GM19023 (cell line): ENCODE measurements at regions not wholly inside any gene's neighbourhood (a gene's known extent, or its start where the extent isn't known, plus 50 kb on each side); places are given as distances from the start of the nearest gene placed in this dataset.
"Not testable (repeated sequence)": the region's sequence is repeated elsewhere in the genome, so short reads cannot be mapped to it uniquely, and the experiment has no call there.

ENCODE experiments used
- ATAC-seq: cut with Tn5 transposase; IDR thresholded peaks from one replicate; pipeline ENCODE4 v1.9.1; 2021; ENCODE audit warnings: mild to moderate bottlenecking, moderate library complexity; ENCODE audit not compliant: unreplicated experiment

DNA sequence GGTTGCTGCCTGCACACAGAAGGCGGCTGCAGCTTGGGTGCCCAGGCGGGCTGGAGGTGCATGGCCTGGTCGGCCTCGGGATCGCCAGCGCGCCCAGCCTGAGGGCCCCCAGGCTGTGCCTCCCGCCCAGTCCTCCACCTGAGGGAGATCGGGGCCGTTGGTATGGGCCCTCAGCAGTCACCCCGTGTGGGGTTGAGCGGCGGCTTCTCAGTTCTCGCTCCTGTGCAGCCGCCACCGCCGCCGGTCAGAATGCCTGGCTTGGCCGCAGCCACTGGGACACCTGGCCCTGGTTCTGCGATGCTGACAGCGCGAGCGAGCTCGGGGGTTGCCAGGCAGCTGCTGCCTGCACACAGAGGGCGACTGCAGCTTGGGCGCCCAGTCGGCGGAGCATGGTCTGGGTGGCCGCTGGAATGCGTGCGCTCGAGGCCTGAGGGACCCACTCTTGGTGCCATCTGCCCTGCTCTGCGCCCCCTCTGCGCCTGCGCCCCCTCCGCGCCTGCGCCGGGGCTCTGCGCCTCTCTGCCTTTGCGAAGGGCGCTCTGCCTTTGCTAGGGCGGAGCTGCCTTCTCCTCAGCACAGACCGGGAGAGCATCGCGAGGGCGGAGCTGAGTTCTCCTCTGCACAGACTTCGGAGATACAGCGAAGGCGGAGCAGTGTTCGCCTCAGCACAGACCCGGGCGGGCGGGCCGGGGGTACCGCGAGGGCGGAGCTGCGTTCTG is 84.6 kb upstream of the ZNG1F start:
- peak; percentile 100 for ATAC-seq

- ATAC-seq: peak; percentile 28
These were observed 83.9 kb upstream of the ZNG1F start for GRCh38 chr9:41272879-41273548.

GRCh38 chr9:41270992-41271391 is 81.9 kb upstream of the ZNG1F start:
- ATAC-seq: not testable (repeated sequence)

DNA sequence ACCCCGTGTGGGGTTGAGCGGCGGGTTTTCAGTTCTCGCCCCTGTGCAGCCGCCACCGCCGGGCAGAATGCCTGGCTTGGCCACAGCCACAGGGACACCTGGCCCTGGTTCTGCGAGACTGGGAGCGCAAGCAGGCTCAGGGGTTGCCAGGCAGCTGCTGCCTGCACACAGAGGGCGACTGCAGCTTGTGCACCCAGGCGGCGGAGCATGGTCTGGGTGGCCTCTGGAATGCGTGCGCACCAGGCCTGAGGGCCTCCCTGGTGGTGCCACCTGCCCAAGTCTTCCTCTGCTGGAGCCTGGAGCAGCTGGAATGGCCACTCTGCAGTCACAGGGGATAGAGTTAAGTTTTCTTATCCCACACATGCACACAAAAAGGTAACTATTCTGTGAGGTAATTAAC is 80.4 kb upstream of the ZNG1F start:
- not testable (repeated sequence) for ATAC-seq

GRCh38 chr9:41269054-41269453 is 79.9 kb upstream of the ZNG1F start:
- not testable (repeated sequence) for ATAC-seq

DNA sequence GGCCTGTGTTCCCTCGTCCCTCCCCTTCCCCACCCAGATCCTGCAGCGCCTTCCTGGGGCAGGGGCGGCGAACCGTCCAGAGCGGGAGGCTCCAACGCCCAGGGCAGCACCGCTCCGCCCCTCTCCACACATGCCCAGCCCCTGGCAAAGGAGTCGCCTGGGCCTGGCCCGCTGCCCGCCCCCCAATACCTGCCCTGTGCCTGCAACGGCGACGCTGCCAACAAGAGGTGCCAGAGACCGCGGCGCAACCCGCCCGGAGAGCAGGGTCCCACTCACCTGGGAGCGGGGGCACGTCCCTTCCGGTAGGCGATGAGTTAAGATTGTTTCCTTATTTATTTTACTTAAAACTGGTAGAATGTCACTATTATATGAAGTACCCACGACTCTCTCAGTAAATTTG is 77.5 kb upstream of the ZNG1F start:
- not testable (repeated sequence) for ATAC-seq

DNA sequence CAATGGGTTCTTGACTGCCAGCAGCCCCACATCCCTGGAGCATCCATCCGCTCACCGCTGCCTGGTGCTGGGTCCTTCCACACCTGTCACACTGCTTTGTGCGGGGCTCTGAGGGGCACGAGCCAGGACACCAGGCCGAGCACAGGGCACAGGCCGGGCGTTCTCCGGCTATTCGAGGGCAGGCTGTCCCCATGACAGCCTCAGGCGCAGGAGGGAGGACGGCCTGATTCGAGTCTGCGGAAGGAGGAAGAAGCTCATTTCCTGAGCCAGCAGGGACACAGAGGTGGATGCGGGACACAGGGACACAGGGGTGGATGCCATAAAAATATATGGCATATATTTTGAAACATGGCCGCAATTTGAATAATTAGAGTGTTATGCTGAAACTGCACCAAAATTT is 76.9 kb upstream of the ZNG1F start:
- not testable (repeated sequence) for ATAC-seq

DNA sequence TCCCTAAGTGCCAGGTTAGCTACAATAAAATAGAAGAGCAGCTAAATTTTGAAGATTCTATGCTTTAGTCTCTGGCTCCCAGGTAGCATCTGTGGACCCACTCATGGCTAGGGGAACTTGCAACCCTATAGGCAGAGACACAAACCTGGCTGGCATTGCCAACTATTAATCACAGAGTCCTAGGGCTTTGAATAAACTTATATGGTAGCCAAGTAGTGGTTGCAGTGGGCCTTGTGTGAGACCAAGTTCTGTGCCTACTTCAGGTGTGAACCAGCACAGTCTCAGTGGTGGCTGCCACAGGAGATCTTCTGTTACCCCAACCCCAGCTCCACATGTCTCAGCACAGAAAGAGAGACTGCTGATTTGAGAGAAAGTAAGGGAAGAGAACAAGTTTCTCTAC is 62.9 kb upstream of the ZNG1F start:
- ATAC-seq: not testable (repeated sequence)

GRCh38 chr9:41251101-41251500 is 62.0 kb upstream of the ZNG1F start:
- ATAC-seq: not testable (repeated sequence)

- ATAC-seq: not testable (repeated sequence)
These were observed 57.6 kb upstream of the ZNG1F start for GRCh38 chr9:41246702-41247101.
